ENCODE measurements at regions not wholly inside any gene's neighbourhood (a gene's known extent, or its start where the extent isn't known, plus 50 kb on each side); places are given as distances from the start of the nearest gene placed in this dataset.

GRCh38 chr9:109599131-109599530 lies 101.0 kb upstream of the PTPN3 start:
- no peak for ATAC-seq (ENCODE audit: low read depth in 2 of 2)
- no peak overlapping the region for H3K27ac Mint-ChIP-seq

GRCh38 chr9:109599711-109600110 lies 101.6 kb upstream of the PTPN3 start:
- no peaks in the 10 kb centered on the region for H3K4me1 ChIP-seq (ENCODE audit: control insufficient read depth, insufficient read depth, low read length, poor library complexity, severe bottlenecking)
- no peak overlapping the region for H3K4me3 ChIP-seq (ENCODE audit: low read depth, low read length)
- H3K27ac Mint-ChIP-seq = no peak overlapping the region
- ATAC-seq (ENCODE audit: low read depth in 2 of 2) (no peak), DNase-seq (no peak)
- peaks cover 0 to 4% (median 0%) of the 10 kb centered on the region in 7 donors for H3K9me3 Mint-ChIP-seq
- H3K4me1 Mint-ChIP-seq = no peaks in the 10 kb centered on the region
- H3K9me3 ChIP-seq (ENCODE audit: control insufficient read depth in 2 of 2, low read length in 2 of 2) = no peaks in the 10 kb centered on the region
- H3K36me3 Mint-ChIP-seq = no peaks in the 10 kb centered on the region
- no peaks in the 10 kb centered on the region for H3K27me3 ChIP-seq (ENCODE audit: control insufficient read depth, insufficient read depth, low read length)
- no peak overlapping the region for H3K27ac ChIP-seq (ENCODE audit: insufficient read depth, low read length, poor library complexity, severe bottlenecking)
- H3K36me3 ChIP-seq (ENCODE audit: control insufficient read depth, insufficient read depth, low read length) = no peaks in the 10 kb centered on the region
- H3K4me3 Mint-ChIP-seq = no peak overlapping the region
- H3K27me3 Mint-ChIP-seq = peaks cover 11% of the 10 kb centered on the region

More at GRCh38 chr9:109599131-109599530, 101.0 kb upstream of the PTPN3 start:
- DNase-seq = no peak
- Histone ChIP-seq H3K27me3 (ENCODE audit: control insufficient read depth, insufficient read depth, low read length) (no peaks in the 10 kb centered on the region), H3K27ac (ENCODE audit: insufficient read depth, low read length, poor library complexity, severe bottlenecking) (no peak overlapping the region), H3K36me3 (ENCODE audit: control insufficient read depth, insufficient read depth, low read length) (no peaks in the 10 kb centered on the region), H3K9me3 (ENCODE audit: control insufficient read depth in 2 of 2, low read length in 2 of 2) (no peaks in the 10 kb centered on the region), H3K4me3 (ENCODE audit: low read depth, low read length) (no peak overlapping the region), H3K4me1 (ENCODE audit: control insufficient read depth, insufficient read depth, low read length, poor library complexity, severe bottlenecking) (no peaks in the 10 kb centered on the region)
- Mint-ChIP-seq H3K9me3 (peaks cover 0 to 4% (median 0%) of the 10 kb centered on the region in 7 donors), H3K4me1 (no peaks in the 10 kb centered on the region), H3K36me3 (no peaks in the 10 kb centered on the region), H3K27me3 (peaks cover 11% of the 10 kb centered on the region), H3K4me3 (no peak overlapping the region)

- Mint-ChIP-seq H3K36me3 (no peaks in the 10 kb centered on the region), H3K27ac (no peak overlapping the region), H3K27me3 (peaks cover 11% of the 10 kb centered on the region), H3K4me3 (no peak overlapping the region), H3K4me1 (no peaks in the 10 kb centered on the region), H3K9me3 (peaks cover 0 to 4% (median 0%) of the 10 kb centered on the region in 7 donors)
- DNase-seq = no peak
- Histone ChIP-seq H3K27me3 (ENCODE audit: control insufficient read depth, insufficient read depth, low read length) (no peaks in the 10 kb centered on the region), H3K27ac (ENCODE audit: insufficient read depth, low read length, poor library complexity, severe bottlenecking) (no peak overlapping the region), H3K4me1 (ENCODE audit: control insufficient read depth, insufficient read depth, low read length, poor library complexity, severe bottlenecking) (no peaks in the 10 kb centered on the region), H3K9me3 (ENCODE audit: control insufficient read depth in 2 of 2, low read length in 2 of 2) (no peaks in the 10 kb centered on the region), H3K36me3 (ENCODE audit: control insufficient read depth, insufficient read depth, low read length) (no peaks in the 10 kb centered on the region), H3K4me3 (ENCODE audit: low read depth, low read length) (no peak overlapping the region)
- no peak for ATAC-seq (ENCODE audit: low read depth in 2 of 2)
Measured at GRCh38 chr9:109600142-109600541, 102.0 kb upstream of the PTPN3 start.

GRCh38 chr9:109601181-109601580 lies 103.1 kb upstream of the PTPN3 start:
- H3K9me3 Mint-ChIP-seq = peaks cover 0 to 4% (median 0%) of the 10 kb centered on the region in 7 donors
- DNase-seq (no peak), ATAC-seq (ENCODE audit: low read depth in 2 of 2) (no peak)
- H3K4me3 Mint-ChIP-seq = no peak overlapping the region
- H3K36me3 Mint-ChIP-seq = no peaks in the 10 kb centered on the region
- Histone ChIP-seq H3K4me1 (ENCODE audit: control insufficient read depth, insufficient read depth, low read length, poor library complexity, severe bottlenecking) (no peaks in the 10 kb centered on the region), H3K36me3 (ENCODE audit: control insufficient read depth, insufficient read depth, low read length) (no peaks in the 10 kb centered on the region), H3K9me3 (ENCODE audit: control insufficient read depth in 2 of 2, low read length in 2 of 2) (no peaks in the 10 kb centered on the region), H3K27me3 (ENCODE audit: control insufficient read depth, insufficient read depth, low read length) (no peaks in the 10 kb centered on the region), H3K27ac (ENCODE audit: insufficient read depth, low read length, poor library complexity, severe bottlenecking) (no peak overlapping the region), H3K4me3 (ENCODE audit: low read depth, low read length) (no peak overlapping the region)
- no peaks in the 10 kb centered on the region for H3K4me1 Mint-ChIP-seq
- peaks cover 11% of the 10 kb centered on the region for H3K27me3 Mint-ChIP-seq
- H3K27ac Mint-ChIP-seq = no peak overlapping the region

GRCh38 chr9:109602987-109603386 lies 104.9 kb upstream of the PTPN3 start:
- no peak overlapping the region for H3K27ac ChIP-seq (ENCODE audit: insufficient read depth, low read length, poor library complexity, severe bottlenecking)
- no peaks in the 10 kb centered on the region for H3K36me3 ChIP-seq (ENCODE audit: control insufficient read depth, insufficient read depth, low read length)
- no peaks in the 10 kb centered on the region for H3K27me3 ChIP-seq (ENCODE audit: control insufficient read depth, insufficient read depth, low read length)
- no peaks in the 10 kb centered on the region for H3K36me3 Mint-ChIP-seq
- no peaks in the 10 kb centered on the region for H3K4me1 ChIP-seq (ENCODE audit: control insufficient read depth, insufficient read depth, low read length, poor library complexity, severe bottlenecking)
- H3K4me3 Mint-ChIP-seq = no peak overlapping the region
- peaks cover 0 to 3% (median 0%) of the 10 kb centered on the region in 7 donors for H3K9me3 Mint-ChIP-seq
- ATAC-seq (ENCODE audit: low read depth in 2 of 2) (no peak), DNase-seq (no peak)
- no peaks in the 10 kb centered on the region for H3K9me3 ChIP-seq (ENCODE audit: control insufficient read depth in 2 of 2, low read length in 2 of 2)
- no peak overlapping the region for H3K27ac Mint-ChIP-seq
- H3K4me3 ChIP-seq (ENCODE audit: low read depth, low read length) = no peak overlapping the region
- H3K4me1 Mint-ChIP-seq = no peaks in the 10 kb centered on the region
- peaks cover 11% of the 10 kb centered on the region for H3K27me3 Mint-ChIP-seq

- H3K9me3 Mint-ChIP-seq = peaks cover 0 to 3% (median 0%) of the 10 kb centered on the region in 7 donors
- H3K4me1 ChIP-seq (ENCODE audit: control insufficient read depth, insufficient read depth, low read length, poor library complexity, severe bottlenecking) = no peaks in the 10 kb centered on the region
- ATAC-seq (ENCODE audit: low read depth in 2 of 2) (no peak), DNase-seq (no peak)
- H3K36me3 Mint-ChIP-seq = no peaks in the 10 kb centered on the region
- peaks cover 6% of the 10 kb centered on the region for H3K27me3 Mint-ChIP-seq
- no peak overlapping the region for H3K4me3 Mint-ChIP-seq
- H3K27ac ChIP-seq (ENCODE audit: insufficient read depth, low read length, poor library complexity, severe bottlenecking) = no peak overlapping the region
- no peak overlapping the region for H3K4me3 ChIP-seq (ENCODE audit: low read depth, low read length)
- no peaks in the 10 kb centered on the region for H3K4me1 Mint-ChIP-seq
- no peak overlapping the region for H3K27ac Mint-ChIP-seq
- H3K9me3 ChIP-seq (ENCODE audit: control insufficient read depth in 2 of 2, low read length in 2 of 2) = no peaks in the 10 kb centered on the region
- no peaks in the 10 kb centered on the region for H3K36me3 ChIP-seq (ENCODE audit: control insufficient read depth, insufficient read depth, low read length)
- H3K27me3 ChIP-seq (ENCODE audit: control insufficient read depth, insufficient read depth, low read length) = no peaks in the 10 kb centered on the region
Measured at GRCh38 chr9:109604131-109604530, 106.0 kb upstream of the PTPN3 start.

GRCh38 chr9:109604781-109605180 lies 106.7 kb upstream of the PTPN3 start:
- no peaks in the 10 kb centered on the region for H3K27me3 ChIP-seq (ENCODE audit: control insufficient read depth, insufficient read depth, low read length)
- no peak overlapping the region for H3K4me3 ChIP-seq (ENCODE audit: low read depth, low read length)
- H3K4me3 Mint-ChIP-seq = peak overlapping the region in 1 of 4 donors; percentile 24
- DNase-seq (no peak), ATAC-seq (ENCODE audit: low read depth in 2 of 2) (no peak)
- no peak overlapping the region for H3K27ac ChIP-seq (ENCODE audit: insufficient read depth, low read length, poor library complexity, severe bottlenecking)
- H3K36me3 ChIP-seq (ENCODE audit: control insufficient read depth, insufficient read depth, low read length) = no peaks in the 10 kb centered on the region
- H3K9me3 ChIP-seq (ENCODE audit: control insufficient read depth in 2 of 2, low read length in 2 of 2) = no peaks in the 10 kb centered on the region
- H3K36me3 Mint-ChIP-seq = no peaks in the 10 kb centered on the region
- peaks cover 6% of the 10 kb centered on the region for H3K27me3 Mint-ChIP-seq
- peaks cover 0 to 3% (median 0%) of the 10 kb centered on the region in 7 donors for H3K9me3 Mint-ChIP-seq
- H3K27ac Mint-ChIP-seq = no peak overlapping the region
- H3K4me1 Mint-ChIP-seq = no peaks in the 10 kb centered on the region
- no peaks in the 10 kb centered on the region for H3K4me1 ChIP-seq (ENCODE audit: control insufficient read depth, insufficient read depth, low read length, poor library complexity, severe bottlenecking)

- H3K27ac ChIP-seq (ENCODE audit: insufficient read depth, low read length, poor library complexity, severe bottlenecking) = no peak overlapping the region
- no peak overlapping the region for H3K4me3 ChIP-seq (ENCODE audit: low read depth, low read length)
- Mint-ChIP-seq H3K27ac (no peak overlapping the region), H3K9me3 (peaks cover 0 to 3% (median 0%) of the 10 kb centered on the region in 7 donors), H3K27me3 (no peaks in the 10 kb centered on the region), H3K4me3 (no peak overlapping the region), H3K4me1 (no peaks in the 10 kb centered on the region), H3K36me3 (no peaks in the 10 kb centered on the region)
- DNase-seq (no peak), ATAC-seq (ENCODE audit: low read depth in 2 of 2) (no peak)
- H3K27me3 ChIP-seq (ENCODE audit: control insufficient read depth, insufficient read depth, low read length) = no peaks in the 10 kb centered on the region
- H3K4me1 ChIP-seq (ENCODE audit: control insufficient read depth, insufficient read depth, low read length, poor library complexity, severe bottlenecking) = no peaks in the 10 kb centered on the region
- no peaks in the 10 kb centered on the region for H3K36me3 ChIP-seq (ENCODE audit: control insufficient read depth, insufficient read depth, low read length)
- no peaks in the 10 kb centered on the region for H3K9me3 ChIP-seq (ENCODE audit: control insufficient read depth in 2 of 2, low read length in 2 of 2)
Measured at GRCh38 chr9:109609060-109609459, 111.0 kb upstream of the PTPN3 start.

Measured in CD4-positive, CD25-positive, alpha-beta regulatory T cell (primary cell).